Hematopoietic multipotent progenitor cell treated with erythropoietin and hydrocortisone succinate and interleukin-3 and kit ligand, for 6 days (in vitro differentiated cells): ENCODE measurements at regions not wholly inside any gene's neighbourhood (a gene's known extent, or its start where the extent isn't known, plus 50 kb on each side); places are given as distances from the start of the nearest gene placed in this dataset.

ENCODE experiments used
- DNase-seq: peaks from one replicate; pipeline ENCODE4 v3.0.0-alpha.2; 2015

DNA sequence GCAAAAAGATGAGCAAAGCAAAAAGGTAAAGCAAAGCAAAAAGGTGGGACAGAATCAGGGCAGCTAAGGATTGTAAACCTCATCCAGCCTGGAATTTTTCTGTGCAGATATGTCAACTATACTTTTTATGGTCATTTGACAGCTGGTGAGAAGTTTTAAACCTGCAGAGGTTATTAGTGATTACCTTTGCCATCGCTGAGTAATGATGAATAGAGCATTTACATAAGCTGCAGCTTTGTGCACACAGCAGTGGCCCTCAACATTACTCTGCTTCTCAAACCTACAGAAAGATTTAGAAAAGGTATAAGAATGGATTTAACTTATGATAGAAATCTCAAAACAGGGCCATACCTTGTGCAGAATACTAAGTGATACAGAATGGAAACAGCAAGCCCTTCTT, 54.5 kb upstream of the C4orf54 start:
- no peak for DNase-seq

GRCh38 chr4:99711657-99712056, 54.0 kb upstream of the C4orf54 start:
- DNase-seq = no peak

GRCh38 chr4:99710681-99711345, 53.2 kb upstream of the C4orf54 start:
- DNase-seq = no peak

- DNase-seq = no peak
Measured at GRCh38 chr4:99710020-99710419, 52.4 kb upstream of the C4orf54 start.

GRCh38 chr4:99708551-99708950, 50.9 kb upstream of the C4orf54 start:
- DNase-seq = no peak
